Neural progenitor cell (in vitro differentiated cells): ENCODE measurements at regions not wholly inside any gene's neighbourhood (a gene's known extent, or its start where the extent isn't known, plus 50 kb on each side); places are given as distances from the start of the nearest gene placed in this dataset.

Experiments
- DNase-seq: peaks from one replicate; pipeline ENCODE4 v3.0.0-alpha.2; 2016; ENCODE audit warnings: low spot score
- H2AFZ ChIP-seq: fragments of 200-600 bp; sonication (generic); replicated peaks from 2 replicates; pipeline ENCODE4 v1.6.1; 2016; ENCODE audit warnings: antibody characterized with exemption
- H3F3A ChIP-seq: fragments of 200-600 bp; sonication (generic); 2 replicates; pipeline ENCODE4 v1.6.1; 2016; ENCODE audit warnings: antibody characterized with exemption, low read depth
- H3K27ac ChIP-seq: fragments of 200-600 bp; sonication (generic); 2 replicates; pipeline ENCODE4 v1.5.1; 2016; ENCODE audit warnings: mild to moderate bottlenecking
- H3K27me3 ChIP-seq: fragments of 200-600 bp; sonication (generic); 2 replicates; pipeline ENCODE4 v1.6.1; 2016; ENCODE audit warnings: mild to moderate bottlenecking, moderate library complexity
- H3K36me3 ChIP-seq: fragments of 200-600 bp; sonication (generic); 2 replicates; pipeline ENCODE4 v1.5.1; 2016
- H3K4me1 ChIP-seq: fragments of 200-600 bp; sonication (generic); 2 replicates; pipeline ENCODE4 v1.6.1; 2016; ENCODE audit warnings: mixed run types
- H3K4me2 ChIP-seq: fragments of 200-600 bp; sonication (generic); 2 replicates; pipeline ENCODE4 v1.6.1; 2016
- H3K4me3 ChIP-seq: fragments of 200-600 bp; sonication (generic); 2 replicates; pipeline ENCODE4 v1.5.1; 2016
- H3K79me2 ChIP-seq: fragments of 200-600 bp; sonication (generic); 2 replicates; pipeline ENCODE4 v1.6.1; 2016; ENCODE audit warnings: low read depth
- H3K9ac ChIP-seq: fragments of 200-600 bp; sonication (generic); 2 replicates; pipeline ENCODE4 v1.6.1; 2016
- H3K9me3 ChIP-seq: fragments of 200-600 bp; sonication (generic); 2 replicates; pipeline ENCODE4 v1.5.1; 2016; ENCODE audit warnings: low read depth
- H4K20me1 ChIP-seq: fragments of 200-600 bp; sonication (generic); 2 replicates; pipeline ENCODE4 v1.6.1; 2016; ENCODE audit warnings: low read depth
- H3K27ac Mint-ChIP-seq: 3 replicates; pipeline ENCODE4 v1.8.0; 2021; ENCODE audit warnings: mixed read lengths
- H3K27me3 Mint-ChIP-seq: 2 replicates; pipeline ENCODE4 v1.8.0; 2022; ENCODE audit warnings: low read depth, mild to moderate bottlenecking, inconsistent platforms, moderate library complexity, mixed read lengths; ENCODE audit not compliant: insufficient read depth
- H3K36me3 Mint-ChIP-seq: 3 replicates; pipeline ENCODE4 v1.8.0; 2021; ENCODE audit warnings: mixed read lengths
- H3K4me1 Mint-ChIP-seq: 3 replicates; pipeline ENCODE4 v1.8.0; 2021; ENCODE audit warnings: mixed read lengths
- H3K4me3 Mint-ChIP-seq: 3 replicates; pipeline ENCODE4 v1.8.0; 2021; ENCODE audit warnings: mild to moderate bottlenecking, moderate library complexity, mixed read lengths
- H3K9me3 Mint-ChIP-seq: 3 replicates; pipeline ENCODE4 v1.8.0; 2020; ENCODE audit warnings: mixed read lengths
- CTCF ChIP-seq: fragments of 200-600 bp; sonication (generic); IDR thresholded peaks from 2 replicates; pipeline ENCODE4 v1.5.1; 2017; ENCODE audit warnings: antibody characterized with exemption, mild to moderate bottlenecking
- EZH2 ChIP-seq: fragments of 200-600 bp; sonication (generic); IDR thresholded peaks from 2 replicates; pipeline ENCODE4 v1.6.1; 2017; ENCODE audit warnings: antibody characterized with exemption, mild to moderate bottlenecking, moderate library complexity
- EZH2phosphoT487 ChIP-seq: fragments of 200-600 bp; sonication (generic); IDR thresholded peaks from 2 replicates; pipeline ENCODE4 v1.6.1; 2017; ENCODE audit warnings: antibody characterized with exemption

GRCh38 chr5:111869681-111870080, 112.7 kb upstream of the NREP start:
- H3K4me1 Mint-ChIP-seq, result no peaks in the 10 kb centered on the region
- no peak overlapping the region for H3K4me2 ChIP-seq
- no peaks in the 10 kb centered on the region for H3K36me3 Mint-ChIP-seq

GRCh38 chr5:111865356-111865755, 108.4 kb upstream of the NREP start:
- H3K4me1 Mint-ChIP-seq, result no peaks in the 10 kb centered on the region
- H3K4me1 ChIP-seq, result no peaks in the 10 kb centered on the region
- DNase-seq, result no peak

More at GRCh38 chr5:111869681-111870080, 112.7 kb upstream of the NREP start:
- no peaks in the 10 kb centered on the region for H3K27me3 ChIP-seq
- Mint-ChIP-seq H3K27ac (no peak overlapping the region), H3K4me3 (no peak overlapping the region), H3K27me3 (no peaks in the 10 kb centered on the region), H3K9me3 (no peaks in the 10 kb centered on the region)
- H4K20me1 ChIP-seq, result no peaks in the 10 kb centered on the region
- no peak overlapping the region for H3K9ac ChIP-seq
- no peak overlapping the region for H3K4me3 ChIP-seq
- H3K36me3 ChIP-seq, result no peaks in the 10 kb centered on the region
- no peaks in the 10 kb centered on the region for H3F3A ChIP-seq
- TF ChIP-seq CTCF (no peak), EZH2 (no peak), EZH2phosphoT487 (no peak)
- no peaks in the 10 kb centered on the region for H3K79me2 ChIP-seq
- DNase-seq, result no peak
- H3K27ac ChIP-seq, result no peak overlapping the region
- no peak overlapping the region for H2AFZ ChIP-seq
- no peaks in the 10 kb centered on the region for H3K9me3 ChIP-seq
- H3K4me1 ChIP-seq, result no peaks in the 10 kb centered on the region

GRCh38 chr5:111863801-111864200, 106.8 kb upstream of the NREP start:
- Histone ChIP-seq H3K4me2 (no peak overlapping the region), H3K4me3 (no peak overlapping the region), H3F3A (no peaks in the 10 kb centered on the region), H3K27ac (no peak overlapping the region), H2AFZ (no peak overlapping the region), H3K4me1 (no peaks in the 10 kb centered on the region), H3K79me2 (no peaks in the 10 kb centered on the region), H3K9ac (no peak overlapping the region), H4K20me1 (no peaks in the 10 kb centered on the region), H3K36me3 (no peaks in the 10 kb centered on the region), H3K9me3 (no peaks in the 10 kb centered on the region), H3K27me3 (no peaks in the 10 kb centered on the region)
- H3K9me3 Mint-ChIP-seq, result no peaks in the 10 kb centered on the region
- no peak overlapping the region for H3K4me3 Mint-ChIP-seq
- no peak for TF ChIP-seq CTCF
- no peak for TF ChIP-seq EZH2phosphoT487
- no peak for TF ChIP-seq EZH2
- no peaks in the 10 kb centered on the region for H3K27me3 Mint-ChIP-seq
- no peaks in the 10 kb centered on the region for H3K4me1 Mint-ChIP-seq
- H3K36me3 Mint-ChIP-seq, result no peaks in the 10 kb centered on the region
- DNase-seq, result no peak
- no peak overlapping the region for H3K27ac Mint-ChIP-seq

More at GRCh38 chr5:111865356-111865755, 108.4 kb upstream of the NREP start:
- Mint-ChIP-seq H3K27me3 (no peaks in the 10 kb centered on the region), H3K36me3 (no peaks in the 10 kb centered on the region), H3K4me3 (no peak overlapping the region), H3K27ac (no peak overlapping the region), H3K9me3 (no peaks in the 10 kb centered on the region)
- Histone ChIP-seq H3K27ac (no peak overlapping the region), H3K36me3 (no peaks in the 10 kb centered on the region), H4K20me1 (no peaks in the 10 kb centered on the region), H3F3A (no peaks in the 10 kb centered on the region), H3K9ac (no peak overlapping the region), H3K79me2 (no peaks in the 10 kb centered on the region), H3K4me3 (no peak overlapping the region), H2AFZ (no peak overlapping the region), H3K4me2 (no peak overlapping the region), H3K9me3 (no peaks in the 10 kb centered on the region), H3K27me3 (no peaks in the 10 kb centered on the region)
- no peak for TF ChIP-seq EZH2
- TF ChIP-seq CTCF, result no peak
- TF ChIP-seq EZH2phosphoT487, result no peak
